Breast epithelium (tissue), 4 donors: ENCODE measurements at regions not wholly inside any gene's neighbourhood (a gene's known extent, or its start where the extent isn't known, plus 50 kb on each side); places are given as distances from the start of the nearest gene placed in this dataset.

Source experiments
- DNase-seq, 2 donors: peaks; one replicate each; pipeline ENCODE4 v3.0.0-alpha.2; 2019; ENCODE audit warnings: low spot score in 2 of 2
- H3K27ac ChIP-seq, 2 donors: fragments of 200-600 bp; sonication (generic) in 1 of 2; one replicate each; pipeline ENCODE4 v1.5.1; 2016 to 2019; ENCODE audit warnings: mild to moderate bottlenecking in 1 of 2
- H3K27me3 ChIP-seq, 2 donors: fragments of 200-600 bp; sonication (generic) in 1 of 2; one replicate each; pipeline versions ENCODE4 v1.5.1 to v1.6.0; 2017 to 2019; ENCODE audit warnings: control low read depth in 1 of 2, mild to moderate bottlenecking in 1 of 2
- H3K36me3 ChIP-seq: fragments of 200-600 bp; one replicate; pipeline ENCODE4 v1.5.1; 2019
- H3K4me1 ChIP-seq, 2 donors: fragments of 200-600 bp; sonication (generic); one replicate each; pipeline ENCODE4 v1.5.1; 2016 to 2019; ENCODE audit warnings: control low read depth in 1 of 2
- H3K4me3 ChIP-seq, 3 donors: fragments of 200-600 bp; sonication (generic); 1 replicate in 2 of 3; 2 replicates in 1 of 3; pipeline ENCODE4 v1.5.1; 2016 to 2019; ENCODE audit warnings: mild to moderate bottlenecking in 3 of 3, moderate library complexity in 2 of 3
- H3K9me3 ChIP-seq, 2 donors: fragments of 200-600 bp; sonication (generic) in 1 of 2; one replicate each; pipeline ENCODE4 v1.5.1; 2016 to 2019; ENCODE audit warnings: control low read depth in 1 of 2
- POLR2A ChIP-seq: fragments of 450-650 bp; IDR thresholded peaks from one replicate; pipeline ENCODE4 v1.6.1; 2016; ENCODE audit warnings: antibody characterized with exemption, mild to moderate bottlenecking, moderate library complexity
- POLR2AphosphoS5 ChIP-seq, 3 donors: sonication (generic); formaldehyde crosslinking; IDR thresholded peaks; one replicate each; pipeline ENCODE4 v1.6.1; 2017; ENCODE audit warnings: antibody characterized with exemption in 3 of 3
- intact Hi-C: fragments of 100-400 bp; cut with DNase I; formaldehyde crosslinking; loops from one replicate; pipeline ENCODE4 v1.15.1; 2023; ENCODE audit warnings: low total_unique reads
- TF ChIP-seq, protein P1 (sequence below), 3 donors: fragments of 450-650 bp; IDR thresholded peaks; one replicate each; pipeline ENCODE4 v1.5.1; 2016 to 2017; ENCODE audit warnings: antibody characterized with exemption in 3 of 3, mild to moderate bottlenecking in 3 of 3, moderate library complexity in 3 of 3

DNA sequence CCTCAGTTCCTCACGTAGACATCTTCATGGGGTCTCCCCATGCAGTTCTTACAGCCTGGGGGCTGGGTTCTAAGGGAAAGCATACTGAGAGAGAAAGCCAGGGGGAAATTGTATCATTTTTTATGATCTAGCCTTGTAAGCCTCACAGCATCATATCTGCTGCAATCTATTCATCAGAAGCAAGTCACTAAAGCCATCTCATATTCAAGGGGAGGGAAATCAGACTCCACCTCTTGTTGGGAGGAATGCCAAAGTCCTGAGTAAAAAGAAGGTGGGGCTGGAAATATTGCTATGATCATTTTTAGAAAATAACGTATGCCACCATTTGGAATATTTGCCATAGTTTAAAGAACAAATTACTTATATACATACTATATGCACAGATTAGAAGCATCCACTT lies 304.6 kb downstream of the TXNL1 start:
- no peak for DNase-seq
- Histone ChIP-seq H3K27me3 (no peaks in the 10 kb centered on the region), H3K27ac (no peak overlapping the region), H3K4me3 (no peak overlapping the region), H3K9me3 (no peaks in the 10 kb centered on the region), H3K4me1 (no peaks in the 10 kb centered on the region), H3K36me3 (no peaks in the 10 kb centered on the region)
- TF ChIP-seq POLR2A (no peak), POLR2AphosphoS5 (IDR thresholded peaks at IDR 0.05) (no peak)
- TF ChIP-seq, protein P1, sequence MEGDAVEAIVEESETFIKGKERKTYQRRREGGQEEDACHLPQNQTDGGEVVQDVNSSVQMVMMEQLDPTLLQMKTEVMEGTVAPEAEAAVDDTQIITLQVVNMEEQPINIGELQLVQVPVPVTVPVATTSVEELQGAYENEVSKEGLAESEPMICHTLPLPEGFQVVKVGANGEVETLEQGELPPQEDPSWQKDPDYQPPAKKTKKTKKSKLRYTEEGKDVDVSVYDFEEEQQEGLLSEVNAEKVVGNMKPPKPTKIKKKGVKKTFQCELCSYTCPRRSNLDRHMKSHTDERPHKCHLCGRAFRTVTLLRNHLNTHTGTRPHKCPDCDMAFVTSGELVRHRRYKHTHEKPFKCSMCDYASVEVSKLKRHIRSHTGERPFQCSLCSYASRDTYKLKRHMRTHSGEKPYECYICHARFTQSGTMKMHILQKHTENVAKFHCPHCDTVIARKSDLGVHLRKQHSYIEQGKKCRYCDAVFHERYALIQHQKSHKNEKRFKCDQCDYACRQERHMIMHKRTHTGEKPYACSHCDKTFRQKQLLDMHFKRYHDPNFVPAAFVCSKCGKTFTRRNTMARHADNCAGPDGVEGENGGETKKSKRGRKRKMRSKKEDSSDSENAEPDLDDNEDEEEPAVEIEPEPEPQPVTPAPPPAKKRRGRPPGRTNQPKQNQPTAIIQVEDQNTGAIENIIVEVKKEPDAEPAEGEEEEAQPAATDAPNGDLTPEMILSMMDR (IDR thresholded peaks at IDR 0.05): no peak
- intact Hi-C loops: no loop called here

- TF ChIP-seq POLR2AphosphoS5 (IDR thresholded peaks at IDR 0.05): no peak
- TF ChIP-seq, protein P1 (IDR thresholded peaks at IDR 0.05): no peak
- TF ChIP-seq POLR2A: no peak
- Histone ChIP-seq H3K4me3 (no peak overlapping the region), H3K36me3 (no peaks in the 10 kb centered on the region), H3K27me3 (no peaks in the 10 kb centered on the region), H3K27ac (no peak overlapping the region), H3K9me3 (no peaks in the 10 kb centered on the region), H3K4me1 (no peaks in the 10 kb centered on the region)
- no peak for DNase-seq
- intact Hi-C loops: no loop called here
These were observed 305.2 kb downstream of the TXNL1 start for GRCh38 chr18:56333146-56333545.

DNA sequence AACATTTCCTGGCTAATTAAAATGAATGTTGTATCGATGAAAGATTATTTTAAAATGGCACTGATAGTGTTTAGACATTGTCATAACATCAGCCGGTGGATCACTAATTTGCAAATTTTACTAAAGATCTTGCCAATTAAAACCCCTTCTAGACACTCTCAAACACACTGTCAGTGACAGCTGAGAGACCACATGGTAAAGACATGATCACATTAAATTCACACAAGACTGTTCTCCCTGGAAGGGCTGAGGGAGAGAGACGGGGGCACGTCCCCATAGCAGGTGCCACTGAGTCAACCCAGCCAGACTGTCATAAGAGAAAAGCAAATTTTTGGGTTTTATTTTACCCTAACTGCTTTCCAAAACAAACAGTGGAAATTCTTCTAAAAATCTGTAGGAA lies 306.0 kb downstream of the TXNL1 start:
- Histone ChIP-seq H3K27me3 (no peaks in the 10 kb centered on the region), H3K27ac (no peak overlapping the region), H3K4me1 (no peaks in the 10 kb centered on the region), H3K4me3 (no peak overlapping the region), H3K36me3 (no peaks in the 10 kb centered on the region), H3K9me3 (no peaks in the 10 kb centered on the region)
- TF ChIP-seq POLR2A (no peak), POLR2AphosphoS5 (IDR thresholded peaks at IDR 0.05) (no peak)
- TF ChIP-seq, protein P1 (IDR thresholded peaks at IDR 0.05): no peak
- intact Hi-C loops: no loop called here
- DNase-seq: no peak

DNA sequence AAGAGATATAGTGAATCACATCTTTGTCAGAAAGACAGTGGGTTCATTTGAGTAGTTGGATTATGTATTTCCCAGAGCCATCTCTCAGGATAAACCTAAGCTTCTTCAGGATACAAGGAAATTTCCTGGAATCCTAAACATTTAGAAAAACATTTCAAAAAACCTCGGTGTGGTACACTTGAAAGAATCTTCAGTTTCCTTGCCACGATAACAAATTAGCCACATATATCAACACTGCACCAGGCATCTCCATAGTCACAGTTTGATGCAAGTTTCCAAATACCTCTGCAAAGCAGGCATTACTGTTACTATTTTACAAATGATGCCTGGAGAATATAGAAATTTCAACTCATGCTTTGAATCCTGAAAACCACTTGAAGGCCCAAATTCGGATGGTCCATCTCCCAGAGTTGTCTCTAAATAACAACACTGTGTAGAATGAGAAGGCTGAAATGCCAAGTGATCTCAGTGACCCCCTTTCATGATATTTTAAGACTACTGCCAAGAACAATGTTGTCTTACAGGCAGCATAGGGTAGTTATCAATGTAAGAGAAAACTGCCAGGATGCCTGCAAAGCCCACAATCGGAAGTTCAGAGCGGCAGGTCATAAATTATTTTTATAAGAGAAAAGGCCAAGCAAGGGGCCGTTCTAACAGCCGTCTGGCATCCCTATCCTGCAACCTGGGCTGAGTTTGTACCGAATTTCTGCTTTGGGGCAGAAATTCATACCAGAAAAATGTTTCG lies 307.9 kb downstream of the TXNL1 start:
- intact Hi-C loops: no loop called here
- no peaks in the 10 kb centered on the region for H3K36me3 ChIP-seq
- H3K27ac ChIP-seq: no peak overlapping the region

GRCh38 chr18:56329536-56329935 lies 308.9 kb downstream of the TXNL1 start:
- Histone ChIP-seq H3K27me3 (no peaks in the 10 kb centered on the region), H3K27ac (no peak overlapping the region), H3K4me3 (no peak overlapping the region), H3K4me1 (peaks cover 0 to 4% of the 10 kb centered on the region in 2 donors), H3K9me3 (no peaks in the 10 kb centered on the region), H3K36me3 (no peaks in the 10 kb centered on the region)
- intact Hi-C loops: no loop called here
- no peak for DNase-seq
- TF ChIP-seq, protein P1 (IDR thresholded peaks at IDR 0.05): no peak
- TF ChIP-seq POLR2A: no peak
- no peak for TF ChIP-seq POLR2AphosphoS5 (IDR thresholded peaks at IDR 0.05)

More for the DNA sequence above, 307.9 kb downstream of the TXNL1 start:
- Histone ChIP-seq H3K4me1 (peaks cover 0 to 4% of the 10 kb centered on the region in 2 donors), H3K27me3 (no peaks in the 10 kb centered on the region), H3K9me3 (no peaks in the 10 kb centered on the region), H3K4me3 (no peak overlapping the region)
- TF ChIP-seq POLR2A (no peak), POLR2AphosphoS5 (IDR thresholded peaks at IDR 0.05) (no peak)
- TF ChIP-seq, protein P1 (IDR thresholded peaks at IDR 0.05): no peak
- no peak for DNase-seq
